Stimulated activated CD8-positive, alpha-beta memory T cell treated with anti-CD3 and anti-CD28 coated beads, Interleukin-4, amount 100 ng/mL, for 24 hours (primary cell): ENCODE measurements at regions not wholly inside any gene's neighbourhood (a gene's known extent, or its start where the extent isn't known, plus 50 kb on each side); places are given as distances from the start of the nearest gene placed in this dataset.
A peak's percentile ranks its signal among the peaks of the same experiment; 100 is the strongest.

ENCODE experiments used
- DNase-seq: peaks from one replicate; pipeline ENCODE4 v3.0.0-alpha.2; 2020; ENCODE audit warnings: low read depth

DNA sequence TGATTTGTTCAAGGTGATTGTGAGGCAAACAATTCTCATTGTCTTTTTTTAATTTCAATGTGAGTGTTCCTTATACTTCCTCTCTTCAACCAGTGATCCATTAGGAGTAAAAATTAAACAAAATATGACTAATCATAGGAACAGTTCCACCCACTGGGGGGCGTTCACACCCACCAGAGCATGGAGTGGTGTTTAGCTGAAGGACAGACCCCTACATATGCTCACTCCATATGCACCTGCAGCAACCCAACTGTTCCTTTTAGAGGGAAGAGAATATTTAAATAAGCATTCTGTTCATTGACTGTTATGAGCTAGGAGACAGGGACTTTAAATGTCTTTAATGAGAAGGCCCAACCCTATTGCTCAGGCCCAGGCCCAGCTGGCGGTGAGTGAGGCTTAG lies 78.7 kb upstream of the DRD2 start:
- DNase-seq: no peak

- no peak for DNase-seq
Measured at GRCh38 chr11:113553235-113553634, 78.0 kb upstream of the DRD2 start.

DNA sequence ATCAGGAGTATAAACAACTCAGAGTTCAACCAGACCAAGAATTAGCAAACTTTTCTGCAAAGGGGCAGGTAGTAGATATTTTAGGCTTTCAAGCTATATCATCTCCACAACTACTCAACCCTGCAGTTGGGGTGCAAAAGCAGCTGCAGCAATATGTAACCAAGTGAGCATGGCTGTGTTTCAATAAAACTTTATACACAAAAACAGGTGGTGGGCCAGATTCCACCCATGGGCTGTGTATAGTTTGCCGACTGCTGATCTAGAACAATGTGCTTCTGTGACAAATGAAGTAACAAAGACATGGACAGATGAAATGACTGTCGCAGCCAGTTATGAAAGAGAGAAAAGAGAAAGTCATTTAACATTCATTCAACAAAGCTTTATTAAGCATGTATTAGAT lies 77.1 kb upstream of the DRD2 start:
- DNase-seq: no peak

DNA sequence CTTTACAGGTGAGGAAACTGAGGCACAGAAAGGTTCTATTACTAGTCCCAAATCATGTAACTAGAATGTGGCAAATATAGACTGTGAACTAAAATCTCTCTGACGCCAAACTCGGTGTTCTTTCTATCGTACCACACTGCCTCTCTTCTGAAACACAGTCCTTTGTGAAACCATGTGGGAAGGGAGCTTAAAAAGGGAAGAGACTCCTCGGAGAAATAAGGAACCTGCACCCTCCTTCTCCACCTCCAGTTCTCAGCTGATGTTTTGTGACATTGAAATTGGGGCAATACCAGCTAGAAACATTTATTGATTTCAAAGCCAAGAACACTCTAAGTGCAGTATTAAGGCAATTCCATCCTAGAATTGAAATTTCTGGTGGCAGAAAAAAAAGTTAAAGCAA lies 76.4 kb upstream of the DRD2 start:
- DNase-seq: no peak

GRCh38 chr11:113549611-113550578 lies 74.7 kb upstream of the DRD2 start:
- DNase-seq: no peak

GRCh38 chr11:113549061-113549460 lies 73.9 kb upstream of the DRD2 start:
- no peak for DNase-seq

DNA sequence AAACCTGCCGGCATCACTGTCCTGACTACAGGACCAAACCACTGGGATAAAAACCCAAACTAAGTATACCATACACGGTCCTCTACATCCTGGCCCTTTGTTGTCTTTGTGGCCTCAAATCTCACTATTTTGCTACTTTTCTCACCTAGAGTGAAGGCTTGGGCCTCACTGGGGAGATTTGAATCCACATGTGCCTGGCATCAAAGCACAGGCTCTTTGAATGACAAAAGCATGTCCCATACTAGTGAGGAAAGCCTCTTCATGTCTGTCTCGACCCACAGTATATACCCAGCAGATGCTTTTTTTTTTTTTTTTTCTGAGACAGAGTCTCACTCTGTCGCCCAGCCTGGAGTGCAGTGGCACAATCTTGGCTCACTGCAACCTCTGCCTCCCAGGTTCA lies 72.5 kb upstream of the DRD2 start:
- DNase-seq: no peak

DNA sequence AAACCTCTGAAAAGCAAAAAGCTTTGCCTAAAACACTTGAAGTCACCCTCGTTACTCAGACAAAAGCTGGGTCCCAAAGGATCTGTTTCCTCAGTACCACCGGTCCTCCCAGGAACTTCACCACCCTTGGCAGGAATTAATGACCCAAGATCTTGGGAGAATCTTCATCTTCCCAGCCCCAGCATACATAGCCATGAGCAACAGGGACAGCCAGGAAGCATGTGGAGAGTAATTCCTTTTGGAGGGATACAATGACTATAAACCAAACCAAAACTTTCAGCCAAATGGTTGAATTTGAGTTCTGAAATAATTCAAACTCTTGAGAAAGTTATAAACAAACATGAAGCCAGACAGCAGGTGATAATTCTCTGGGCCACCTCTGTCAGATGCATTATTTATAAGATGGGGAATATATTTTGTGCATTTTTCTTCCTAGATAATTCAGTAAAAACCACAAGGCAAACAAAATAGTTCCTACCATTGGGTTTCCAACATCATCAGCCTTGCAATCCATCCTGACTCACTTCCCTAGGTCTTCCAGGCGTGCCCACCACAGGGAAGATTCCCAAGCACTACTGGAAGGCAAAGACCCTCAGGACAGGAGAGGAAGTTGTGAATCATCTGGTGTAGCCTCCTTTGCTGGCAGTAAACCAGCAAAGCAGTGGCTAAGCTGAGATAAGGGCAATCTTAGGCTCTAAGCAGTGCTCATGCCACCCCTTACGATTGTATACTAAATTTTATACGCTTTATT lies 71.7 kb upstream of the DRD2 start:
- no peak for DNase-seq

DNA sequence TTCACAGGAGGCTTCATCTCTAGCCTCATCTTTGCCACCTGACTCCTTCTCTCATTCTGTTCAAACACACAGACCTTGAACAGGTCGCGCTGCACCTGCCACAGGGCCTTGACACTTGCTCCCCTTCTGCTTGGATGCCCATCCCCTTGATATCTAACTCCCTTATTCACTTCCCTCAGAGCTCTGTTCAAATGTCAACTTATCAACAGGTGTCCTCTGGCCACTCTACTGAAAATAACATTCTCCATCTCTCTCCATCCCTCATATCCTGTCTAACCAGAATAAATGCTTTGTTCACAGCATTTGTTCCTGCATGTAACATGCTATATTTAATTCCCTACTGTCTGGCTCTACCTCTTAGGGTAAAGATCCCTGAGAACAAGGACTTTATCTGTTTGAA lies 67.2 kb upstream of the DRD2 start:
- DNase-seq: no peak

DNA sequence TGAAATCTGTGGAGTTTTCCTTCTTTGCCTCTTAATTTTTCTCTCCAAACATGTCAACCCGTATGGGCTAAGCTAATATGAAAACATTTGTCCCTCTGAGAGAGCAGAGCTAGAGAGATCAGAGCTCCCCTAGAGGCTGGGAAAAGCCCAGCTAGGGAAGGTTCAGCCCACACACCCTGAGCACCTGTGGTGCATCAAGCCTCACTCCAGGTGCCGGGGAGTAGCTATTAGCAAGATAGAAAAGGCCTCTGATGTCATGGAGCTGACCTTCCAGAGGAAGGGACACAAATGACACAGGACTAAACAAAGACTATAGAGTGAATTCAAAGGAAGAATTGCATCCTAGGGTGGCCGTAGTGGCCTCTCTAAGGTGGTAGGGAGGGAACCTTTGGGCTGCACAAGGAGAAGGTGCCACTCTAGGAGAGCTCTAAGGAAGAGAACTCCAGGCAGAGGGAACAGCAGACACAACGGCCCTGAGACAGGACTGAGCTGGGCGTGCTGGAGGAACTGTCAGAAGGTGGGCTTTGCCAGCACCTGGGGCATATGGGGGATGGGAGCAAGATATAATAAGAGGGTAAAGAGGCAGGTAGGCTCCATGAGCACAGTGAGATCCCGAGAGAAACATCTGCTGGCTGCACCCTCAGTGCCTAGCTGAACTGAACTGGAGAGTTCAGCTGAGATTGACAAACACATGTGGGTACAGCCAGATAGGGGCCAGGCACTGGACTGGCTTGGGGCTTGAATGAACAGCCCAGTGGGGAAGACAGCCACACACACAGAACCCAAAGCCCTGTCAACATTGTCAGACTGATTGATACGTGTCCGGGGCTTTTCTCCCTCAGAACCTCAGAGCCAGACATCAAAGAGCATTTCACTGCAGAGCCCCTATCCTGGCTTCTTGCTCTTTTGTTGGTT lies 65.5 kb upstream of the DRD2 start:
- no peak for DNase-seq

- DNase-seq: no peak
Measured at GRCh38 chr11:113538451-113539412, 63.5 kb upstream of the DRD2 start.

GRCh38 chr11:113534625-113535024 lies 59.4 kb upstream of the DRD2 start:
- no peak for DNase-seq

DNA sequence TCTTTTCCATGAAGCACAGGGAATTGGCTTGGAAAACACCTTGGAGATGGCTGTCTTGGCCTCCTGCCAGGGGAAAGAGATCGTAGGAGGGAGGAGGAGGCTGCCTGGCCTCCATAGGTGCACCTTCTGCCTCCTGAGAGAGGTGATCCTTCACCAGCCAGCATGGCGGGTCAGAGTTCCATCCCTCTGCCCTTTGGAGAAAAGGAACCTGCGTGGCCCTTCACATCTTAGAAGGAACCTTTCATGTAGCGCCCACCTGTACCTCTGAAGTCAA lies 58.2 kb upstream of the DRD2 start:
- no peak for DNase-seq

DNA sequence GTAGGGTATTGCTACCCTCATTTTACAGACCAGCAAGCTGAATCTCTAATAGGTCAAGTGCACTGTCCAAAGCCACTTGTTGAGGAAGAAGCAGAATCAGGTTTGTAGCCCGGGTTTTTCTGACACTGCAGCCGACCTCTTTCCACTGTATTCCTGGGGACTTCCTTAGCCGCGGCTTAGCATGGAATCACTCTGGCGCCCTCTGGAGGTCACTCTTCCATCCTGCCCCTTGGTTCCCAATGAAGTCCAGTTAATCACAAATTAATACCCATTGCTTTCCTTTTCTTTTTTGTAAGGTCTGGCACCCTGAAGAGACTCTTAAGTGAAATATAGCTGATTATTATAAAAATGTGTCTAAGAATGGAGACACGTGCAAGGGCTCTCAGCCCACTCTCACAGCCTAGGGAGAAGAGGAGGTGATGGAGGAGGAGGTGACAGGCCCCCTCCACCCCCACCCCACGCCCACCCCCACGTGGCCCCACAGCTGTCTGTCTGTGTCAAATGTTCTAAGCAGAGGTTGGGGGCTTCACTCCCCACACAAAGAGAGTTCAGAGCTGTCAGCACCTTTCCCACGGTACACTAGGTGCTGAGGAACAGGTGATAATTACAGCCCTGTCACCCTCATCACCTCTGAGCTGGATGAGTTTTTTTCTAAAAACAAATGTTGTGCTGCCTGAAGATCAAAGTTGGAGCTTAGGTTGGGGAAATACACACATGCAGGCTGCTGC lies 57.7 kb upstream of the DRD2 start:
- peak; percentile 24 for DNase-seq

DNA sequence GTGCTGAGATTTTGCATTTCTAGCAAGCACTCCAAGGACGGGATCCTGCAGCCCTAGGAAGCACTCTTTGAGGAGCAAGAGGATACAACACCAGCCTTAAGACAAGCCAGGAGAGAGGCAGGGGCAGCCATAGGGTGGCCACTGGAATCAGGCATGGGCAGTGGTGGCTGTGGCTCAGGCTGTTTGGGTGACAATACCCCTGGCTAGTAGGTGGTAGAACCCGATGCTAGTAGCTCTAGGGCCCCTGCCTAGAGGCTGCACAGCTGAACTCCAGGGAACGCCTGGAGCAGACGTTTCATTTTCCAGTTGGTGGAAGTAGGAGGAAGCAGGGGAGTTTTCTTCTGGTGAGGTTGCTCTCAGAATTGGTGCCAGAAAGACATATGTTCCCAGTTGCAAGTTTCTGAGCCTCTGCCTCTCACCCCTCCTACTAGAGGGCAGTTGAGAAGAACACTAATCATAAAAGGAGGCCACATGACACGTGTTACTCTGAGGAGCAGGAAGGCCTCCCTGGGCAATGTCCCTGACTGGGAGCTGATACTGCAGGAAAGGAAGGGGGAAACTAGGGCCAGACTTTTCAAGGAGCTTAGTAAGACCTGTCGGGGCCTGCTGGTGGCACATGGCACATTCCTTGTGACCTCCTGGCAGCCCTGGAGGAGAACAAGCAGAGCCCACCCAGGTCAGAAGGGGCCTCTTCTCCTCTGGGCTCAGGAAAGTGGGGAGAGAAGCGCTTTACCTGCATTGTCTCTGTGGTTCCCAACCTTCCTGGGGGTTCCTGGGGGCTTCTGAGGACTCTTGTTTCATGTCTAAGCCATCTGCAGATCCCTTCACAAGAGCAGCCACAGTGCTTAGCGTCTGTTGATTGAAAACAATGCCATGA lies 56.6 kb upstream of the DRD2 start:
- DNase-seq: no peak

DNA sequence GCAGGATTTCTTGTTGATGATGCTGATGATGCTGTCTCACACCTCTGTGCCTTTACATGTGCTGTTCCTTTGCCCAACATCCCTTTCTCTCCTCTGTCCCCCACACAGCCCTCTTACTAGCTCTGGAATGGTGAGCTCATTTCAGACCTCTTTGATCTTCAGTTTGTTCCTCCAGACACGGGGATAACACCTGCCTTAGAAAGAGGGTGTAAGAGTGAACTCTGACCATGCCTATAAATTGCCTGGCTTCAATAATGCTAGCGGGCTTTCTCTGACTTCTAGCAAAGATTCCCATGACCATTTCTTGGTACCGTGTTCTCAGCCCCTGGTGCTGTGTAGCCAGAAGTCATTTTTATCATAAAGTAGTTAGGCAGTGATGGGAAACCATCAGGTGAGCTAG lies 55.9 kb upstream of the DRD2 start:
- no peak for DNase-seq

- DNase-seq: no peak
Measured at GRCh38 chr11:113529606-113530005, 54.4 kb upstream of the DRD2 start.

DNA sequence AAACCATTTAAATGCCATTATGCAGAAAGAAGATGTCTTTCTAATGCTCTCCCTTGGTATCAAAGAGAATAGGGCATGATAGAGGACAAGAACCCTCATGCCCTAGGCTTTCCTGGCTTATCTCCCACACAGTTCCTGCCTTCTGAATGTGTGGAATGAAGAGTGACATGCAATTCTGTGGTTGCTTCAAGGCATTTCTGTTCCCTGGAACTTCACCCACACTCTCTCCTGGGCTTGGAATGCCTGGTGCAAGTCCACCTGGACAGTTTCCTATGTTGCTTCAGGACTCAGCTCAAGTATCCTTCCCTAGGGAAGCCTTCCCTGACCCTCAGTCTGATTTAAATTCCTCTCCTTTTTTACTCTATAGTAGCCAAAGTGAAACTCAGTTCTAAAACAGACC lies 53.8 kb upstream of the DRD2 start:
- no peak for DNase-seq

- no peak for DNase-seq
Measured at GRCh38 chr11:113526521-113526920, 51.3 kb upstream of the DRD2 start.
